ENCODE measurements at regions not wholly inside any gene's neighbourhood (a gene's known extent, or its start where the extent isn't known, plus 50 kb on each side); places are given as distances from the start of the nearest gene placed in this dataset.
"Not testable (repeated sequence)": the region's sequence is repeated elsewhere in the genome, so short reads cannot be mapped to it uniquely, and the experiment has no call there.

DNA sequence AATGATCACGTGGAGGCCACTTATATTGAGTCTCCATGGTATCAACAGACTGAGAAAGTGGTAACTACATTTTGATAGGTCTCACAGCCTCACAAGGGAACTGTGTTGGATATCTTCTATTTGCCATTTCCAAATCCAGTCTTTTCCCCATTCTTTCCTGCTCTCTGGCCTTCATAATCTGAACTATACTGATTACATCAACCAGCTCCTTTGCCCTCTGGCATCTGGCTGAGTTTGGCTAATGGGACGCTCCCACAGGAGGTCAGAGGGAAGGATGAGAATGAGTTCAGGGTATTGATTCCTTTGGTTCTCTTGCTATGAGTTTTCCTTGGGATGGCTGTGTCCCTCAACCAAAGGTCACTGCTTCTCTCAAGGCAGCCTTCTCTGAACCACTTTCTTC lies 152.6 kb downstream of the RTL9 start:
- FAIRE-seq (no peak), DNase-seq (ENCODE audit: low spot score) (no peak)

GRCh38 chrX:110512341-110512740 lies 153.7 kb downstream of the RTL9 start:
- DNase-seq (ENCODE audit: low spot score) (no peak), FAIRE-seq (no peak)

- DNase-seq (ENCODE audit: low spot score) (no peak), FAIRE-seq (no peak)
These were observed 155.9 kb downstream of the RTL9 start for GRCh38 chrX:110514509-110514908.

DNA sequence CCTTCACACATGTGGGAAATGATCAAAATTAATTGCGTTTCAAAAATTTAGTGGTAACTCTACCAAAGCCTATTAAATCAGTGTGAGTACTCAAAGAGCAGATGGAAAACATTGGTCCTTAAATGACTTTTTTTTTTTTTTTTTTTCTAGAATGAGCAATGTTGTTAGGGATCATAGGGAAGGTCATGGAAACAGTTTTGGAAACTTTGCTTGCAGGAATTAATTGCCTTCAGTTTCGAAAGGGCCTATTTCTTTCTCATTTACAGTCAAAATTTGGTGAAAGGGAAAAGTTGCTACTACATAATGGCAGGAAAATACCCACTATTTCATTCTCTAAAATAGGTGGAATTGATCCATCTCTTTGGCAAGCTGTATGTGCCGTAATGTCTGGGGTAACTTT lies 160.9 kb downstream of the RTL9 start:
- no peak for DNase-seq (ENCODE audit: low spot score)

GRCh38 chrX:110519906-110520452 lies 161.3 kb downstream of the RTL9 start:
- FAIRE-seq (no peak), DNase-seq (ENCODE audit: low spot score) (no peak)

More for the DNA sequence above, 160.9 kb downstream of the RTL9 start:
- no peak for FAIRE-seq

DNA sequence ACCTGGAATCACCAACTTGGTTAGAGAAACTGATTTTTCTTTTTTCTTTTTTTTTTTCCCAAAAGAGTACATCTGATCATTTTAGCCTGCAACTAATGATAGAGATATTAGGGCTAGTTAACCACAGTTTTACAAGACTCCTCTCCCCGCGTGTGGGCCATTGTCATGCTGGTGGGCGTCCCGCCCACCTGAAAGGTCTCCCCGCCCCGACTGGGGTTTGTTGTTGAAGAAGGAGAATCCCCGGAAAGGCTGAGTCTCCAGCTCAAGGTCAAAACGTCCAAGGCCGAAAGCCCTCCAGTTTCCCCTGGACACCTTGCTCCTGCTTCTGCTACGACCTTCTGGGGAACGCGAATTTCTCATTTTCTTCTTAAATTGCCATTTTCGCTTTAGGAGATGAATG lies 162.0 kb downstream of the RTL9 start:
- DNase-seq (ENCODE audit: low spot score); FAIRE-seq: not testable (repeated sequence)

DNA sequence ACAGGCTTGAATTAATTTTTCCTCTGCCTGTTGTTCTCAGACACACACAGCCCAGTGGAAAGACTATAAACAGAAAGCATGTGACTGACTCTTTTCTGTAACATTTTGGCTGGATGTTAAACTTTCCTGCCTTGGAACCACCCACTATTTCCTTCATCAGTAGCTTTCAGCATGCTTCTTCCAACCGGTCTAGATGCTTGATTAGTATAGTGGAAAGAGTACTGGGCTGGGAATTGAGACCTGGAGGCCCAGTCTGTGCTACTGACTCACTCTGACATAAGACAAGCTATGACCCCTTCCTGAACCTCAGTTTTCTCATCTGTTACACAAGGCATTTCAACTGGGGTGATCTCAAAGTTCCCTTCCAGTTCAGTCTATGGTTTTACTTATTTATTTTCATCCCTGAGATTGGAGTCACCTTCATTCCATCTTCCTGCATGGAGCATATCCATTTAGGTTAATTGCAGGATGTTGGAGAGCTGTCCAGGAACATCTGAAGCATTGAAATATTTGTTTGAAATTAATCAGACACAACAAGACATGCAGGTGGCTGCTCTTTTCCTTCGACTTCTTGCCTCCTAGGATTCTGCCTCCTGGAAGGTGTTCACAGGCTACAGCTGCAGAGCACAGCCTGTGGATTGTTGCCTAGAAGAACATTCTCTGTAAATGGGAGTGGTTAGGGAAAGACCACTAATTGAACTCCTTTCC lies 173.4 kb downstream of the RTL9 start:
- FAIRE-seq (no peak), DNase-seq (ENCODE audit: low spot score) (no peak)

GRCh38 chrX:110532581-110532931 lies 173.9 kb downstream of the RTL9 start:
- DNase-seq (ENCODE audit: low spot score) (no peak), FAIRE-seq (no peak)

DNA sequence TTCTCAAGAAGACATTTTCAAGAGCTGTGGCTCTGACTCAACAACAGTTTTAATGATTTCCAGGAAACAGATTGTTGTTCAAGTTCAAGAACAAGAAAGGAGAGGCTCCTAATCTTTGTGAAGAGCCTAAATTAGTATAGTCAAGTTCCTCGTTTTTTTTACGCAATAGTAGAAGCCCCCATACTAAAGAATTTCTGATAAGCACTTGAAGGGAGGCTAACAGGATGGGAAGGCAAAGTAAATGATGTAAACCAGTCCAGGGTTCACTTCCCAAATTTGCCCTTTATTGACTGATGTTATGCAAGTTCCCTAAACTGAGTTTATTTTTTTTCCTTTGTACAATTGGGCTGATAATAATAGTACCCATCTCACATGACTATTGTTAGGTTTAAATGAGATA lies 178.2 kb downstream of the RTL9 start:
- no peak for DNase-seq (ENCODE audit: low spot score)

DNA sequence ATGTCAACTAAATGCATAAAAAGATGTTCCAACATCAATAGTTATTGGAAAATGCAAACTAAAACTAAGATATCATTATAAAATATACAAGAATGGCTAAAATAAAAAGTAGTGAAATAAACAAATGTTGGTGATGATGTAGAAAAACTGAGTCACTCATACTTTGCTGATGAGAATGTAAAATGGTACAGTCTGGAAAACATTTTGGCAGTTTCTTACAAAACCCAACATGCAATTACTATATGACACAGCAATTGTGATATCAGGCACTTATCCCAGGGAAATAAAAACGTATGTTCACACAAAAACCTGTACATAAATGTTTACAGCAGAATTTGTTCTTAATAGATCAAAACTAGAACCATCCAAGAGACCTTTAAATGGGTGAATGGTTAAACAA lies 182.6 kb downstream of the RTL9 start:
- no peak for DNase-seq (ENCODE audit: low spot score)
- FAIRE-seq: no peak

More for the DNA sequence above, 178.2 kb downstream of the RTL9 start:
- FAIRE-seq: no peak

- not testable (repeated sequence) for DNase-seq (ENCODE audit: low spot score); FAIRE-seq
These were observed 192.2 kb downstream of the RTL9 start for GRCh38 chrX:110550854-110551253.

GRCh38 chrX:110557864-110558263 lies 199.2 kb downstream of the RTL9 start:
- FAIRE-seq: no peak

DNA sequence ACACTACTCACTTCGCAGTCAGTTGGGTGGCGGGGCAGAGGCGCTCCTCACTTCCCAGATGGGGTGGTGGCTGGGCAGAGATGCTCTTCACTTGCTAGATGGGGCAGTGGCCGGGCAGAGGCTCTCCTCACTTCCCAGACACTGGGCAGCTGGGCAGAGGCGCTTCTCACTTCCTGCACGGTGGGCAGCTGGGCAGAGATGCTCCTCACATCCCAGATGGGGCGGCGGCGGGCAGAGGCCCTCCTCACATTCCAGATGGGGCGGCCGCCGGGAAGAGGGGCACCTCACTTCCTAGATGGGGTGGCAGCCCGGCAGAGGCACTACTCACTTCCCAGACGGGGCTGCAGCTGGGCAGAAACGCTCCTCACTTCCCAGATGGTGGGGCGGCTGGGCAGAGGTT lies 199.8 kb downstream of the RTL9 start:
- DNase-seq (ENCODE audit: low spot score) (no peak), FAIRE-seq (no peak)

More at GRCh38 chrX:110557864-110558263, 199.2 kb downstream of the RTL9 start:
- DNase-seq (ENCODE audit: low spot score): no peak

DNA sequence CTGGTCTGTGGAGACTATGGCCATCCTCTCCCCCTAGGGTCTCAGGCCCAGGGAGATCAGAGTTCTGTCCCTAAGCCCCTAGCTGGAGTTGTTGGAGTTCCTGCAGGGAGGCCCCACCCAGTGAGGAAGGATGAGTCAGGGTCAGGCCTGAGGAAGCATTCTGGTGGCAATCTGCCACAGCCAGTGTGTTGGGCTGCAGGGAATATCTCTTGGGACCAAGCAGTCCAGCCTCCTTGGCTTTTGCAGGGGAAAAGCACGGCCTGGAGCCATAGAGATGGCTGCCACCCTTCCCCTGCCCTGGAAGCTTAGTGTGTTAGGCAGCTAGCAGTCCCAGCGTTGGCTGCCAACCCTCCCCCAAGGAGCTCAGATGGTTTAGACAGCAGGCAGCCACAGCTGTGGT lies 202.4 kb downstream of the RTL9 start:
- DNase-seq (ENCODE audit: low spot score) (no peak), FAIRE-seq (no peak)

DNA sequence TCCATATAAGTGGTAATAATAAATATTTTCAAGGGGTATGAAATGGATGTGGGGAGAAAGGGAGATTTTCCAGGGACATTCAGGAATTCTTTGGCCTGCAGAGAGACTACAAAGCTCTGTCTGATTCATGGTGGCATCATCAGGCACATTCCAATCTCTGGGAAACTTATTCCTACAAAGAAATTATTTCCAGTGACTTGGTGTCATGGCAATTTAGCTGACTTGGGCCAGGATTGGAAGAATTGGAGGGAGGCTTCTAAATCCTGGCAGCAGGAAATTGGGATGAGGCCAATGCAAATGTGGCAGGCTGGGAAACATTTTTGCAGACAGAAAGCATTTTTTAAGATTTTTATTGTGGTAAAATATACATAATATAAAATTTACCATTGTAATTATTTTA lies 204.6 kb downstream of the RTL9 start:
- FAIRE-seq: no peak
- no peak for DNase-seq (ENCODE audit: low spot score)

DNA sequence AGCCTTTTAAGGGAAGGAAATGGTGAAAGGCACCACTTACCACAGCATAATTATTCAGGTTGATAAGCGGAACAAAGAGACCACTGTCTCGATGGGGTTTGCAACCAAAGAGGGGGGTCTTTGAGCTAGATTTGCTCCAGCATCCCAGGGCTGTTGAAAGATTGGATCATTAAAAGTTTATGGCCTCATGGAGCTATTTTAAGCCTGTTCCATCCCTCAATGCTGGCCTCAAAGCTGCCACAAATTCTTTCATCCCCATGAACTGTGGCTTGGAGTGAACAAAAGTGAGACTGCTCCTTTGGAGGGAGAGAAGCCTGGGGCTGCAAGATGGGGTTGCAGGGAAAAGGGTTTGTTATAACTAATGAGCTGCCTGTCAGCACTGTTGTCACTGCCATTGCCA lies 209.8 kb downstream of the RTL9 start:
- DNase-seq (ENCODE audit: low spot score): no peak
- no peak for FAIRE-seq

- no peak for FAIRE-seq
- DNase-seq (ENCODE audit: low spot score): no peak
These were observed 210.9 kb downstream of the RTL9 start for GRCh38 chrX:110569506-110569905.

DNA sequence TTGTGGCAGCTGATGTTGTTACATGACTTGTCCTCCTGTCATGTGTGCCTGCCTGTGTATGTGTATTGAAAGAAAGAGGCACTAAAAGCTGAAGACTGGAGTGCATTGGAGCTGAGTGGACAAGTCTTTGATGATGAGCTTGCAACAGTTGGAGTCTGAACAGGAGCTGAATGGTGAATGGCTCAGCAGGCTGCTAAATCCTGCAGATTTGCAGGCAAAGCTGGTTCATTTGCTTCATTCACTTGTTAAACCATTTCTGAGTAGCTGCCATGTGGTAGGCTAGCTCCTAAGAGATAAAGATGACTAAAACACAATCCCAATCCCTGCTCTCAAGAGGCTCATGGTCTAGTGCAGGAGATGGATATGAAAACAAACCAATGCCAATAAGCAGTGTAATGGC lies 217.3 kb downstream of the CHRDL1 start:
- DNase-seq (ENCODE audit: low spot score): no peak
- no peak for FAIRE-seq

GRCh38 chrX:110584083-110584482 lies 211.5 kb downstream of the CHRDL1 start:
- FAIRE-seq: no peak
- no peak for DNase-seq (ENCODE audit: low spot score)

GRCh38 chrX:110588164-110588563 lies 207.5 kb downstream of the CHRDL1 start:
- FAIRE-seq (no peak), DNase-seq (ENCODE audit: low spot score) (no peak)

DNA sequence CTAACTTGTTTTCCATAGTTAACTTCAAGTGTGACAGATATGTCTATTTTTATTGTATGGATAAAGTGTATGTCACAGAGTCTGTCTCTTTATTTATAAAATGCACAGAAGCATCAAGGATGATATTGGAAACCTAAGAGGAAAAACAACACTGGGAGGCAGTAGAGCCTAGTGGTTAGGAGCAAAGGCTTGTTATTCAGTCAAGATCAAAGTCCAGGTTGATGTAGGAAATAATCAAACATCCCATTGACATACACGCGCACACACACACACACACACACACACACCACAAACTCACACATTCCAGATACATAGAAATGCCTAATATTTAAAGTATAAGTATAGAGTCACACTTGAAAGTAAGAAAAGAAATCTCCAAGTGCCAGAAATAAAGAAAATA lies 206.8 kb downstream of the CHRDL1 start:
- FAIRE-seq: no peak
- DNase-seq (ENCODE audit: low spot score): no peak

- DNase-seq (ENCODE audit: low spot score): no peak
- no peak for FAIRE-seq
These were observed 194.8 kb downstream of the CHRDL1 start for GRCh38 chrX:110600745-110601310.

DNA sequence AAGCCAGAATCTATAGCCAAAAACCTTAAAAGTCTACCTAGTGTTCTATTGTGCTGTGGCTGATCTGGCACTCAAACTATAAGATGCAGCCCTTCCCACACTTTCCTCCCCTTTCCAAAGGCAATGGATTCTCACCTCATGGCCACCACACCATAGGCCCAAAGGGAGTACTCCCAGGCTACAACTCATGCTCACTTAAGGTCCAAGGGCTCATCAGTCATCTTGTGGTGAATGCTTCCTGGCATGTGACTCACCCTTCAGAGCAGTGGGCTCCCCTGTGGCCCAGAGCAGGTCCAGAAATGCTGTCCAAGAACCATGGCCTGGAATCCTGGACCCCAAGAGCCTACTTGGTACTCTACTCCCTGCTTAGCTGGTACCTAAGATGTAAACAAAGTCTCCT lies 181.0 kb downstream of the CHRDL1 start:
- FAIRE-seq: no peak
- no peak for DNase-seq (ENCODE audit: low spot score)

All from urothelium cell line (cell line).